CD4-positive, CD25-positive, alpha-beta regulatory T cell (primary cell): ENCODE measurements at regions not wholly inside any gene's neighbourhood (a gene's known extent, or its start where the extent isn't known, plus 50 kb on each side); places are given as distances from the start of the nearest gene placed in this dataset.

ENCODE experiments used
- ATAC-seq, 2 donors: fragments of 150-1000 bp; cut with Tn5 transposase; one replicate each; pipeline ENCODE4 v1.10.0; 2021; ENCODE audit warnings: low read depth in 2 of 2, moderate number of reproducible peaks in 2 of 2, moderate library complexity in 1 of 2
- DNase-seq, 3 donors: peaks; one replicate each; pipeline versions ENCODE4 v3.0.0 to v3.0.0-alpha.2; 2012 to 2022; ENCODE audit warnings: mixed read lengths in 1 of 3
- H3K27ac ChIP-seq: one replicate; pipeline ENCODE4 v1.7.0; 2013; ENCODE audit warnings: mild to moderate bottlenecking, low read length; ENCODE audit not compliant: insufficient read depth, poor library complexity, severe bottlenecking
- H3K27me3 ChIP-seq: one replicate; pipeline ENCODE4 v1.7.0; 2013; ENCODE audit warnings: low read length; ENCODE audit not compliant: control insufficient read depth, insufficient read depth
- H3K36me3 ChIP-seq: one replicate; pipeline ENCODE4 v1.7.0; 2013; ENCODE audit warnings: mild to moderate bottlenecking, low read length, moderate library complexity; ENCODE audit not compliant: control insufficient read depth, insufficient read depth
- H3K4me1 ChIP-seq: 2 replicates; pipeline ENCODE4 v1.7.0; 2013; ENCODE audit warnings: mild to moderate bottlenecking, low read length; ENCODE audit not compliant: insufficient read depth, control insufficient read depth, poor library complexity, severe bottlenecking
- H3K4me3 ChIP-seq: one replicate; pipeline ENCODE4 v1.7.0; 2013; ENCODE audit warnings: low read depth, mild to moderate bottlenecking, low read length, moderate library complexity
- H3K9me3 ChIP-seq, 2 experiments: 1 replicate in 1 of 2; 2 replicates in 1 of 2; pipeline ENCODE4 v1.7.0; 2013; ENCODE audit warnings: low read length in 2 of 2, mild to moderate bottlenecking in 1 of 2, moderate library complexity in 1 of 2; ENCODE audit not compliant: control insufficient read depth in 2 of 2
- H3K27ac Mint-ChIP-seq, 3 donors: one replicate each; pipeline ENCODE4 v1.8.0; 2020 to 2022; ENCODE audit warnings: mild to moderate bottlenecking in 3 of 3, mixed read lengths in 3 of 3, moderate library complexity in 2 of 3
- H3K27me3 Mint-ChIP-seq: one replicate; pipeline ENCODE4 v1.8.0; 2022; ENCODE audit warnings: mild to moderate bottlenecking, mixed read lengths
- H3K36me3 Mint-ChIP-seq: one replicate; pipeline ENCODE4 v1.8.0; 2020; ENCODE audit warnings: mixed read lengths
- H3K4me1 Mint-ChIP-seq, 4 donors: one replicate each; pipeline ENCODE4 v1.8.0; 2020 to 2022; ENCODE audit warnings: mixed read lengths in 4 of 4, mild to moderate bottlenecking in 1 of 4
- H3K4me3 Mint-ChIP-seq, 4 donors: one replicate each; pipeline ENCODE4 v1.8.0; 2020 to 2022; ENCODE audit warnings: mild to moderate bottlenecking in 4 of 4, mixed read lengths in 4 of 4, moderate library complexity in 3 of 4
- H3K9me3 Mint-ChIP-seq, 7 donors: one replicate each; pipeline ENCODE4 v1.8.0; 2020 to 2022; ENCODE audit warnings: mixed read lengths in 7 of 7, mild to moderate bottlenecking in 3 of 7, moderate library complexity in 2 of 7

DNA sequence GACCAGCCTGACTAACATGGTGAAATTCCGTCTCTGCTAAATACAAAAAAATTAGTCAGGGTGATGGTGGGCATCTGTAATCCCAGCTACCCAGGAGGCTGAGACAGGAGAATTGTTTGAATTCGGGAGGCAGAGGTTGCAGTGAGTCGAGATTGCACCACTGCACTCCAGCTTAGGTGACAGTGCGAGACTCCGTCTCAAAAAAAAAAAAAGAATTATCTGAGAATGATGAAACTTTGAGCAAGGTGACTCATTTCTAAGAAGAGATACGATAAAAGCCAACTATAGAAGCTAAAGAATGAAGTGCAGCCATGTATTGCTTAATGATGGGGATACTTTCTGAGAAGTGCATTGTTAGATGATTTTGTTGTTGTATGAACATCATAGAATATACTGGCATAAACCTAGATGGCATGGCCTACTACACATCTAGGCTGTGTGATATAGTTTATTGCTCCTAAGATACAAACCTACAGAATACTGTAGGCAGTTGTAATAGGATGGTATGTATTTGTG lies 64.7 kb downstream of the SNRPE start:
- peaks cover 0 to 5% (median 2%) of the 10 kb centered on the region in 4 donors for H3K4me1 Mint-ChIP-seq
- H3K9me3 ChIP-seq = no peaks in the 10 kb centered on the region
- no peaks in the 10 kb centered on the region for H3K4me1 ChIP-seq
- no peaks in the 10 kb centered on the region for H3K36me3 Mint-ChIP-seq
- DNase-seq (no peak), ATAC-seq (no peak)
- H3K9me3 Mint-ChIP-seq = no peaks in the 10 kb centered on the region
- no peak overlapping the region for H3K27ac Mint-ChIP-seq
- no peaks in the 10 kb centered on the region for H3K27me3 ChIP-seq
- H3K4me3 Mint-ChIP-seq = no peak overlapping the region
- no peak overlapping the region for H3K27ac ChIP-seq
- no peak overlapping the region for H3K4me3 ChIP-seq
- peaks cover 20% of the 10 kb centered on the region for H3K27me3 Mint-ChIP-seq
- H3K36me3 ChIP-seq = no peaks in the 10 kb centered on the region

- no peak for ATAC-seq
- Histone ChIP-seq H3K36me3 (no peaks in the 10 kb centered on the region), H3K27ac (no peak overlapping the region), H3K4me3 (no peak overlapping the region), H3K9me3 (no peaks in the 10 kb centered on the region), H3K27me3 (no peaks in the 10 kb centered on the region), H3K4me1 (no peaks in the 10 kb centered on the region)
- Mint-ChIP-seq H3K36me3 (no peaks in the 10 kb centered on the region), H3K9me3 (peaks cover 0 to 2% (median 0%) of the 10 kb centered on the region in 7 donors), H3K27ac (no peak overlapping the region), H3K4me1 (peaks cover 0 to 5% (median 2%) of the 10 kb centered on the region in 4 donors), H3K27me3 (peaks cover 16% of the 10 kb centered on the region), H3K4me3 (no peak overlapping the region)
- no peak for DNase-seq
Observed at GRCh38 chr1:203929741-203930309, 68.4 kb downstream of the SNRPE start.

DNA sequence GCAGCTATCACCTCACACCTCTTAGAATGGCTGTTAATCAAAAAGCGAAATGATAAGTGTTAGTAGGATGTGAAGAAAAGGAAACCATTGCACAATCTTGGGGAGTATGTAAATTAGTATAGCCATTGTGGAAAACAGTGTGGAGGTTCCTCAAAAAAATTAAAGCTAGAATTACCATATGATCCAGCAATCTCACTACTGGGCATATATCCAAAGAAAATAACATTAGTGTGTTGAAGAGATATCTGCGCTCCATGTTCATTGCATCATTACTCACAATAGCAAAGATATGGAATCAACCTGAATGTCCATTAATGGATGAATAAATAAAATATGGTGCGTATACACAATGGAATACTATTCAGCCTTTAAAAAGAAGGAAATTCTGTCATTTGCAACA lies 68.9 kb downstream of the SNRPE start:
- DNase-seq (no peak), ATAC-seq (no peak)
- no peak overlapping the region for H3K27ac Mint-ChIP-seq
- H3K4me1 Mint-ChIP-seq = peaks cover 0 to 5% (median 2%) of the 10 kb centered on the region in 4 donors
- H3K27me3 ChIP-seq = no peaks in the 10 kb centered on the region
- no peaks in the 10 kb centered on the region for H3K36me3 ChIP-seq
- H3K27me3 Mint-ChIP-seq = peaks cover 16% of the 10 kb centered on the region
- no peak overlapping the region for H3K4me3 Mint-ChIP-seq
- no peaks in the 10 kb centered on the region for H3K36me3 Mint-ChIP-seq
- no peak overlapping the region for H3K27ac ChIP-seq
- no peaks in the 10 kb centered on the region for H3K4me1 ChIP-seq
- H3K9me3 Mint-ChIP-seq = peaks cover 0 to 2% (median 0%) of the 10 kb centered on the region in 7 donors
- H3K4me3 ChIP-seq = no peak overlapping the region
- no peaks in the 10 kb centered on the region for H3K9me3 ChIP-seq

GRCh38 chr1:203931953-203932352 lies 70.6 kb downstream of the SNRPE start:
- no peak overlapping the region for H3K4me3 ChIP-seq
- peaks cover 0 to 2% (median 0%) of the 10 kb centered on the region in 7 donors for H3K9me3 Mint-ChIP-seq
- no peaks in the 10 kb centered on the region for H3K36me3 Mint-ChIP-seq
- H3K27ac ChIP-seq = no peak overlapping the region
- no peaks in the 10 kb centered on the region for H3K4me1 ChIP-seq
- H3K4me1 Mint-ChIP-seq = peaks cover 0 to 5% (median 2%) of the 10 kb centered on the region in 4 donors
- no peaks in the 10 kb centered on the region for H3K9me3 ChIP-seq
- no peak for DNase-seq
- no peak overlapping the region for H3K27ac Mint-ChIP-seq
- H3K4me3 Mint-ChIP-seq = no peak overlapping the region
- peaks cover 17% of the 10 kb centered on the region for H3K27me3 Mint-ChIP-seq
- H3K27me3 ChIP-seq = peaks cover 2% of the 10 kb centered on the region
- ATAC-seq = no peak
- H3K36me3 ChIP-seq = no peaks in the 10 kb centered on the region

- Histone ChIP-seq H3K27ac (no peak overlapping the region), H3K4me1 (no peaks in the 10 kb centered on the region), H3K27me3 (peaks cover 2% of the 10 kb centered on the region), H3K9me3 (no peaks in the 10 kb centered on the region), H3K4me3 (no peak overlapping the region), H3K36me3 (no peaks in the 10 kb centered on the region)
- Mint-ChIP-seq H3K36me3 (no peaks in the 10 kb centered on the region), H3K27me3 (peaks cover 17% of the 10 kb centered on the region), H3K4me1 (peaks cover 0 to 5% (median 2%) of the 10 kb centered on the region in 4 donors), H3K9me3 (peaks cover 0 to 2% (median 0%) of the 10 kb centered on the region in 7 donors), H3K4me3 (no peak overlapping the region), H3K27ac (no peak overlapping the region)
- no peak for ATAC-seq
- DNase-seq = peak in 1 of 3 donors; percentile 15
Observed at GRCh38 chr1:203932556-203932955, 71.2 kb downstream of the SNRPE start.

DNA sequence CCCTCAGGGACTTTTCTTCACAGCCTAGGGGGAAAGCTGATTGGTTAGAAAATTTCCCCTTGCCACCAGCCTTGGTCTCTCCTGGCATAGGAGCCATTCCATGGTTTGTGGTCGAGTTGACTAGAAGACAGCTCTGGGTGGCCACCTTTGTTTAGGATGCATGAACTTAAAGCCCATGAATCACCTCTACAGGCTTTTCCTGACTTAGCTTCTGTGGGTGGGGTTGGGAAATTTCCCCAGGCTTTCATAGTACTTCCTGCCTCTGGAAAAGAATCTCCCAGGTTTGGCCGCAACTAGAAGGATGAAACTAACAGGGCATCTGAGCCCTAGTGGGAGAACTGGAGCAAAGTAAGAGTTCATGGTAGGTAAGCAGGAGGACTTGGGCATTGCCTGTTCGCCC lies 72.6 kb downstream of the SNRPE start:
- no peak overlapping the region for H3K4me3 Mint-ChIP-seq
- H3K4me3 ChIP-seq = no peak overlapping the region
- H3K9me3 ChIP-seq = no peaks in the 10 kb centered on the region
- no peaks in the 10 kb centered on the region for H3K36me3 ChIP-seq
- DNase-seq (no peak), ATAC-seq (no peak)
- H3K4me1 Mint-ChIP-seq = peaks cover 0 to 3% (median under 1%) of the 10 kb centered on the region in 4 donors
- no peaks in the 10 kb centered on the region for H3K36me3 Mint-ChIP-seq
- H3K27me3 Mint-ChIP-seq = peaks cover 18% of the 10 kb centered on the region
- H3K27me3 ChIP-seq = peaks cover 5% of the 10 kb centered on the region
- no peaks in the 10 kb centered on the region for H3K4me1 ChIP-seq
- H3K27ac ChIP-seq = no peak overlapping the region
- H3K9me3 Mint-ChIP-seq = peaks cover 0 to 2% (median 0%) of the 10 kb centered on the region in 7 donors
- peak overlapping the region in 1 of 3 donors; percentile 49 for H3K27ac Mint-ChIP-seq

DNA sequence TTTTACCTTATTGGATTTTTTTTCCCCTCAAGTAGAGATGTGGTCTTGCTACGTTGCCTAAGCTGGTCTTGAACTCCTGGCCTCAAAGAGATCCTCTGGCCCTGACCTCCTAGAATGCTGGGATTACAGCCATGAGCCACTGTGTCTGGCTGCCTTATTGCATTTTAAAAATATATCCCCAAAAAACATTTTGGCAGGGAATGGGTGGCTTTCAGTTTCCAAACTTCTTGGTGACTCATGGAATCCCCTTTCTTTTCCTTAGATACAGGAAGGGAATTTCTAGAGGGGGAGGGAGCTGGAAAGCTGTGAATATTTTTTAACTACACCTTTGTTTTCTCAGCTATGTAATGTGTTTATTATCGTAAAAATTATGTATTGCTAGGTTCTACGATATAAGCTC lies 73.3 kb downstream of the SNRPE start:
- peaks cover 0 to 2% (median 0%) of the 10 kb centered on the region in 7 donors for H3K9me3 Mint-ChIP-seq
- no peak overlapping the region for H3K27ac Mint-ChIP-seq
- H3K36me3 ChIP-seq = no peaks in the 10 kb centered on the region
- H3K27me3 ChIP-seq = peaks cover 5% of the 10 kb centered on the region
- H3K4me1 Mint-ChIP-seq = peaks cover 0 to 2% (median 0%) of the 10 kb centered on the region in 4 donors
- H3K9me3 ChIP-seq = no peaks in the 10 kb centered on the region
- DNase-seq = no peak
- no peak overlapping the region for H3K4me3 Mint-ChIP-seq
- H3K4me1 ChIP-seq = no peaks in the 10 kb centered on the region
- no peak overlapping the region for H3K4me3 ChIP-seq
- H3K27me3 Mint-ChIP-seq = peaks cover 18% of the 10 kb centered on the region
- H3K36me3 Mint-ChIP-seq = no peaks in the 10 kb centered on the region
- no peak overlapping the region for H3K27ac ChIP-seq
- ATAC-seq = no peak

- peaks cover 22% of the 10 kb centered on the region for H3K27me3 Mint-ChIP-seq
- Histone ChIP-seq H3K27me3 (peaks cover 5% of the 10 kb centered on the region), H3K27ac (no peak overlapping the region), H3K4me1 (no peaks in the 10 kb centered on the region), H3K4me3 (no peak overlapping the region), H3K36me3 (no peaks in the 10 kb centered on the region), H3K9me3 (no peaks in the 10 kb centered on the region)
- H3K27ac Mint-ChIP-seq = no peak overlapping the region
- no peaks in the 10 kb centered on the region for H3K4me1 Mint-ChIP-seq
- no peak overlapping the region for H3K4me3 Mint-ChIP-seq
- no peaks in the 10 kb centered on the region for H3K36me3 Mint-ChIP-seq
- peaks cover 0 to 2% (median 0%) of the 10 kb centered on the region in 7 donors for H3K9me3 Mint-ChIP-seq
- DNase-seq = no peak
- ATAC-seq = no peak
Observed at GRCh38 chr1:203935321-203935720, 73.9 kb downstream of the SNRPE start.
